ENCODE measurements at regions not wholly inside any gene's neighbourhood (a gene's known extent, or its start where the extent isn't known, plus 50 kb on each side); places are given as distances from the start of the nearest gene placed in this dataset.

GRCh38 chr4:151459375-151459774 is 50.4 kb downstream of the FHIP1A start:
- H3K4ac ChIP-seq (ENCODE audit: low read depth in 1 of 2, low read length in 2 of 2) = no peak overlapping the region
- no peak overlapping the region for H2BK120ac ChIP-seq (ENCODE audit: low read depth, low read length)
- peaks cover 0 to 5% of the 10 kb centered on the region in 2 experiments for H3K27me3 ChIP-seq (ENCODE audit: control insufficient read depth in 1 of 2, insufficient read depth in 1 of 2, low read length in 2 of 2)
- no peaks in the 10 kb centered on the region for H3K9me3 ChIP-seq (ENCODE audit: control insufficient read depth, low read length)
- H2AK5ac ChIP-seq (ENCODE audit: low read length, severe bottlenecking) = no peak overlapping the region
- whole genome bisulfite sequencing = 74% methylated on average over 5 of the region's 5 CpGs
- H3K27ac ChIP-seq (ENCODE audit: low read length, poor library complexity, severe bottlenecking) = no peak overlapping the region
- H3K4me2 ChIP-seq (ENCODE audit: low read length, poor library complexity, severe bottlenecking) = no peak overlapping the region
- H4K91ac ChIP-seq (ENCODE audit: low read length) = no peak overlapping the region
- no peak overlapping the region for H2BK15ac ChIP-seq (ENCODE audit: low read depth, poor library complexity, severe bottlenecking)
- no peak overlapping the region for H2BK12ac ChIP-seq (ENCODE audit: low read length in 2 of 2)
- no peak overlapping the region for H3K23ac ChIP-seq (ENCODE audit: low read length in 2 of 2)
- no peak overlapping the region for H2BK5ac ChIP-seq (ENCODE audit: low read depth, low read length, poor library complexity, severe bottlenecking)
- no peaks in the 10 kb centered on the region for H3K4me1 ChIP-seq (ENCODE audit: control insufficient read depth, insufficient read depth, low read depth, low read length)
- DNase-seq = no peak
- no peak overlapping the region for H4K8ac ChIP-seq (ENCODE audit: low read length)
- no peak overlapping the region for H3K9ac ChIP-seq (ENCODE audit: low read length)
- H3K4me3 ChIP-seq (ENCODE audit: insufficient read depth in 1 of 2, low read depth in 1 of 2, low read length in 2 of 2) = no peak overlapping the region
- no peaks in the 10 kb centered on the region for H3K36me3 ChIP-seq (ENCODE audit: control insufficient read depth in 1 of 2, insufficient read depth in 2 of 2, low read depth in 1 of 2, low read length in 2 of 2)
- no peak overlapping the region for H2AFZ ChIP-seq (ENCODE audit: low read depth, low read length)
- H3K79me1 ChIP-seq (replicated peaks; ENCODE audit: low read length, poor library complexity, severe bottlenecking) = peaks cover 3% of the 10 kb centered on the region
- H3K14ac ChIP-seq (ENCODE audit: low read length in 2 of 2) = no peak overlapping the region
- no peak overlapping the region for H3K18ac ChIP-seq (ENCODE audit: low read depth in 1 of 2, low read length in 2 of 2)

- Histone ChIP-seq H3K4me3 (ENCODE audit: insufficient read depth in 1 of 2, low read depth in 1 of 2, low read length in 2 of 2) (no peak overlapping the region), H2BK15ac (ENCODE audit: low read depth, poor library complexity, severe bottlenecking) (no peak overlapping the region), H2BK5ac (ENCODE audit: low read depth, low read length, poor library complexity, severe bottlenecking) (no peak overlapping the region), H2AFZ (ENCODE audit: low read depth, low read length) (no peak overlapping the region), H3K27me3 (ENCODE audit: control insufficient read depth in 1 of 2, insufficient read depth in 1 of 2, low read length in 2 of 2) (peaks cover 0 to 7% of the 10 kb centered on the region in 2 experiments), H3K18ac (ENCODE audit: low read depth in 1 of 2, low read length in 2 of 2) (no peak overlapping the region), H4K8ac (ENCODE audit: low read length) (no peak overlapping the region), H3K23ac (ENCODE audit: low read length in 2 of 2) (no peak overlapping the region), H3K27ac (ENCODE audit: low read length, poor library complexity, severe bottlenecking) (no peak overlapping the region), H2BK120ac (ENCODE audit: low read depth, low read length) (no peak overlapping the region), H2BK12ac (ENCODE audit: low read length in 2 of 2) (no peak overlapping the region), H3K9ac (ENCODE audit: low read length) (no peak overlapping the region), H2AK5ac (ENCODE audit: low read length, severe bottlenecking) (no peak overlapping the region), H3K4me1 (ENCODE audit: control insufficient read depth, insufficient read depth, low read depth, low read length) (no peaks in the 10 kb centered on the region), H3K14ac (ENCODE audit: low read length in 2 of 2) (no peak overlapping the region), H3K79me1 (replicated peaks; ENCODE audit: low read length, poor library complexity, severe bottlenecking) (peaks cover 4% of the 10 kb centered on the region), H4K91ac (ENCODE audit: low read length) (no peak overlapping the region), H3K9me3 (ENCODE audit: control insufficient read depth, low read length) (no peaks in the 10 kb centered on the region), H3K4ac (ENCODE audit: low read depth in 1 of 2, low read length in 2 of 2) (no peak overlapping the region), H3K36me3 (ENCODE audit: control insufficient read depth in 1 of 2, insufficient read depth in 2 of 2, low read depth in 1 of 2, low read length in 2 of 2) (no peaks in the 10 kb centered on the region), H3K4me2 (ENCODE audit: low read length, poor library complexity, severe bottlenecking) (no peak overlapping the region)
- no peak for DNase-seq
- 95% methylated on average over 1 of the region's 1 CpG for WGBS
These were observed 51.5 kb downstream of the FHIP1A start for GRCh38 chr4:151460434-151460833.

- H2BK120ac ChIP-seq (ENCODE audit: low read depth, low read length) = no peak overlapping the region
- no peak overlapping the region for H2BK12ac ChIP-seq (ENCODE audit: low read length in 2 of 2)
- H3K4me1 ChIP-seq (ENCODE audit: control insufficient read depth, insufficient read depth, low read depth, low read length) = no peaks in the 10 kb centered on the region
- no peaks in the 10 kb centered on the region for H3K9me3 ChIP-seq (ENCODE audit: control insufficient read depth, low read length)
- no peak overlapping the region for H2BK15ac ChIP-seq (ENCODE audit: low read depth, poor library complexity, severe bottlenecking)
- no peak overlapping the region for H4K8ac ChIP-seq (ENCODE audit: low read length)
- no peak overlapping the region for H3K9ac ChIP-seq (ENCODE audit: low read length)
- H3K36me3 ChIP-seq (ENCODE audit: control insufficient read depth in 1 of 2, insufficient read depth in 2 of 2, low read depth in 1 of 2, low read length in 2 of 2) = no peaks in the 10 kb centered on the region
- H3K27ac ChIP-seq (ENCODE audit: low read length, poor library complexity, severe bottlenecking) = no peak overlapping the region
- H2AFZ ChIP-seq (ENCODE audit: low read depth, low read length) = no peak overlapping the region
- H3K79me1 ChIP-seq (replicated peaks; ENCODE audit: low read length, poor library complexity, severe bottlenecking) = peaks cover 4% of the 10 kb centered on the region
- H3K4me2 ChIP-seq (ENCODE audit: low read length, poor library complexity, severe bottlenecking) = no peak overlapping the region
- H3K23ac ChIP-seq (ENCODE audit: low read length in 2 of 2) = no peak overlapping the region
- no peak overlapping the region for H3K18ac ChIP-seq (ENCODE audit: low read depth in 1 of 2, low read length in 2 of 2)
- 91% methylated on average over 1 of the region's 1 CpG for WGBS
- no peak overlapping the region for H3K4ac ChIP-seq (ENCODE audit: low read depth in 1 of 2, low read length in 2 of 2)
- H2AK5ac ChIP-seq (ENCODE audit: low read length, severe bottlenecking) = no peak overlapping the region
- H3K4me3 ChIP-seq (ENCODE audit: insufficient read depth in 1 of 2, low read depth in 1 of 2, low read length in 2 of 2) = no peak overlapping the region
- no peak overlapping the region for H3K14ac ChIP-seq (ENCODE audit: low read length in 2 of 2)
- no peak overlapping the region for H2BK5ac ChIP-seq (ENCODE audit: low read depth, low read length, poor library complexity, severe bottlenecking)
- H4K91ac ChIP-seq (ENCODE audit: low read length) = no peak overlapping the region
- no peak for DNase-seq
- H3K27me3 ChIP-seq (ENCODE audit: control insufficient read depth in 1 of 2, insufficient read depth in 1 of 2, low read length in 2 of 2) = peaks cover 0 to 7% of the 10 kb centered on the region in 2 experiments
These were observed 53.6 kb downstream of the FHIP1A start for GRCh38 chr4:151462554-151462953.

GRCh38 chr4:151468715-151469696 is 60.0 kb downstream of the FHIP1A start:
- Histone ChIP-seq H2AFZ (ENCODE audit: low read depth, low read length) (no peak overlapping the region), H3K4me2 (ENCODE audit: low read length, poor library complexity, severe bottlenecking) (no peak overlapping the region), H3K18ac (ENCODE audit: low read depth in 1 of 2, low read length in 2 of 2) (no peak overlapping the region), H3K36me3 (ENCODE audit: control insufficient read depth in 1 of 2, insufficient read depth in 2 of 2, low read depth in 1 of 2, low read length in 2 of 2) (no peaks in the 10 kb centered on the region), H3K4me3 (ENCODE audit: insufficient read depth in 1 of 2, low read depth in 1 of 2, low read length in 2 of 2) (no peak overlapping the region), H3K79me1 (replicated peaks; ENCODE audit: low read length, poor library complexity, severe bottlenecking) (peaks cover 1% of the 10 kb centered on the region), H3K27me3 (ENCODE audit: control insufficient read depth in 1 of 2, insufficient read depth in 1 of 2, low read length in 2 of 2) (peaks cover 0 to 23% of the 10 kb centered on the region in 2 experiments), H3K4me1 (ENCODE audit: control insufficient read depth, insufficient read depth, low read depth, low read length) (no peaks in the 10 kb centered on the region), H3K27ac (ENCODE audit: low read length, poor library complexity, severe bottlenecking) (peak overlapping the region; percentile 8), H3K9me3 (ENCODE audit: control insufficient read depth, low read length) (no peaks in the 10 kb centered on the region), H4K91ac (ENCODE audit: low read length) (no peak overlapping the region), H2BK120ac (ENCODE audit: low read depth, low read length) (no peak overlapping the region), H3K9ac (ENCODE audit: low read length) (no peak overlapping the region), H4K8ac (ENCODE audit: low read length) (no peak overlapping the region), H2BK15ac (ENCODE audit: low read depth, poor library complexity, severe bottlenecking) (no peak overlapping the region), H2BK12ac (ENCODE audit: low read length in 2 of 2) (no peak overlapping the region), H3K4ac (ENCODE audit: low read depth in 1 of 2, low read length in 2 of 2) (no peak overlapping the region), H3K23ac (ENCODE audit: low read length in 2 of 2) (no peak overlapping the region), H2AK5ac (ENCODE audit: low read length, severe bottlenecking) (no peak overlapping the region), H2BK5ac (ENCODE audit: low read depth, low read length, poor library complexity, severe bottlenecking) (no peak overlapping the region), H3K14ac (ENCODE audit: low read length in 2 of 2) (no peak overlapping the region)
- DNase-seq = no peak
- 93% methylated on average over 1 of the region's 3 CpGs for WGBS
